RWPE1 (cell line): ENCODE measurements at regions not wholly inside any gene's neighbourhood (a gene's known extent, or its start where the extent isn't known, plus 50 kb on each side); places are given as distances from the start of the nearest gene placed in this dataset.
"Not testable (repeated sequence)": the region's sequence is repeated elsewhere in the genome, so short reads cannot be mapped to it uniquely, and the experiment has no call there.

ENCODE experiments used
- CTCF ChIA-PET: fragments of 350-600 bp; sonication (Branson Sonifier 250); formaldehyde crosslinking; extraction: SDS; loops from one replicate; lab custom pipeline; 2021; lab: Yijun Ruan, JAX
- POLR2A ChIA-PET: fragments of 400-600 bp; formaldehyde crosslinking; extraction: SDS; loops from one replicate; lab custom pipeline; 2020; ENCODE audit warnings: antibody characterized with exemption; ENCODE audit not compliant: low non-redundant PET; lab: Yijun Ruan, JAX
- DNase-seq: peaks from one replicate; pipeline ENCODE4 v3.0.0; 2012; ENCODE audit warnings: low spot score
- H3K27ac ChIP-seq: fragments of 450-650 bp; 2 replicates; pipeline ENCODE4 v1.5.1; 2017
- TF ChIP-seq, protein P1 (sequence below): fragments of 450-650 bp; conservative IDR thresholded peaks from 2 replicates; pipeline ENCODE4 v1.5.1; 2017; ENCODE audit warnings: low read depth, mild to moderate bottlenecking

- no peak for DNase-seq
- POLR2A ChIA-PET: no interaction called here
Measured at GRCh38 chr3:39644176-39644575, 165.2 kb upstream of the MYRIP start.

DNA sequence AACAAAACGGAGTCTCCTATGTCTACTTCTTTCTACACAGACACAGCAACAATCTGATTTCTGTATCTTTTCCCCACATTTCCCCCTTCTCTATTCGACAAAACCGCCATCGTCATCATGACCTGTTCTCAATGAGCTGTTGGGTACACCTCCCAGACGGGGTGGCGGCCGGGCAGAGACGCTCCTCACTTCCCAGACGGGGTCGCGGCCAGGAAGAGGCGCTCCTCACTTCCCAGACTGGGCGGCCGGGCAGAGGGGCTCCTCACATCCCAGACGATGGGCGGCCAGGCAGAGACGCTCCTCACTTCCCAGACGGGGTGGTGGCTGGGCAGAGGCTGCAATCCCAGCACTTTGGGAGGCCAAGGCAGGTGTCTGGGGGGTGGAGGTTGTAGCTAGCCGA lies 158.2 kb upstream of the MYRIP start:
- DNase-seq, CTCF ChIA-PET, POLR2A ChIA-PET, H3K27ac ChIP-seq: not testable (repeated sequence)

More at GRCh38 chr3:39644176-39644575, 165.2 kb upstream of the MYRIP start:
- H3K27ac ChIP-seq: no peak overlapping the region
- CTCF ChIA-PET: no interaction called here
- TF ChIP-seq, protein P1, sequence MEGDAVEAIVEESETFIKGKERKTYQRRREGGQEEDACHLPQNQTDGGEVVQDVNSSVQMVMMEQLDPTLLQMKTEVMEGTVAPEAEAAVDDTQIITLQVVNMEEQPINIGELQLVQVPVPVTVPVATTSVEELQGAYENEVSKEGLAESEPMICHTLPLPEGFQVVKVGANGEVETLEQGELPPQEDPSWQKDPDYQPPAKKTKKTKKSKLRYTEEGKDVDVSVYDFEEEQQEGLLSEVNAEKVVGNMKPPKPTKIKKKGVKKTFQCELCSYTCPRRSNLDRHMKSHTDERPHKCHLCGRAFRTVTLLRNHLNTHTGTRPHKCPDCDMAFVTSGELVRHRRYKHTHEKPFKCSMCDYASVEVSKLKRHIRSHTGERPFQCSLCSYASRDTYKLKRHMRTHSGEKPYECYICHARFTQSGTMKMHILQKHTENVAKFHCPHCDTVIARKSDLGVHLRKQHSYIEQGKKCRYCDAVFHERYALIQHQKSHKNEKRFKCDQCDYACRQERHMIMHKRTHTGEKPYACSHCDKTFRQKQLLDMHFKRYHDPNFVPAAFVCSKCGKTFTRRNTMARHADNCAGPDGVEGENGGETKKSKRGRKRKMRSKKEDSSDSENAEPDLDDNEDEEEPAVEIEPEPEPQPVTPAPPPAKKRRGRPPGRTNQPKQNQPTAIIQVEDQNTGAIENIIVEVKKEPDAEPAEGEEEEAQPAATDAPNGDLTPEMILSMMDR: no peak

DNA sequence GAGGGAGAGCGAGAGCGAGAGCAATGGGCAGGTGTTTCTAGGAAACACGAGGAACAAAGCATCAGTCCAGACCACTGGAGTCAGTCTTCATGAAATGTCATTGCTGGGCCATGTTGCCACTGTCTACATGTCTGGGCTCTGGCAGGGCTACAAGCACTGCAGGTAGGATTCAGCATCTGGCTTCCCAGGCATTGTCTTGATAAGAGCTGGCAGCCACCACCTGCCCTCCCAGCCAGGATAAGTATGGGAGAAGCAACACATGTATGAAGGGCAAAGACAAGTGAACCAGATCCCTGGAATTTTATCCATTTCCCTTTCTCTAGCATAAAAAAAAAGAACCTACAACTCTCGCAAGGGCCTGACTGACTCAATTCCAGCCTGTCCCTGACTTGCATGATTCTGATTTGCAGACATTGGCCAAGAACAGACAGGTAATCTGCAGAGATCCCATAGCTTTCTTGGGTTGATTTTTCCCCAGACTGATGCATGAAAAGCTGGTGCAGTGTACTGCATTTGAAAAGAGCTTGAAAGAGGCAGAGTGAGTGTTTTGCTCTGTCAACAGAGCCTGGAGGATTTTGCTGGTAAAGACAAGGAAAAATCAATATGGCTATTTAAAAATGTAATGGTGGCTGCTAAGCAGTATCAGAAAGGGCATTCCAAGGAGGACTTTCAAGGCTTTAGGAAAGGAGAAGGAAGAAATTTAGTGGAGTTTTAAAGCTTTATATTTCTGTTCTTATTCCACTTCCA lies 157.2 kb upstream of the MYRIP start:
- CTCF ChIA-PET: interaction anchor here (0.6 kb wide), 1 partner anchor 933 kb away, joined by 8 read pairs; no protein-coding TSS in a partner anchor
- H3K27ac ChIP-seq: no peak overlapping the region
- POLR2A ChIA-PET: no interaction called here
- no peak for DNase-seq
- TF ChIP-seq, protein P1: no peak

- H3K27ac ChIP-seq, POLR2A ChIA-PET, CTCF ChIA-PET, DNase-seq: not testable (repeated sequence)
Measured at GRCh38 chr3:39655718-39656117, 153.7 kb upstream of the MYRIP start.

- CTCF ChIA-PET: no interaction called here
- POLR2A ChIA-PET: no interaction called here
- no peak for DNase-seq
- TF ChIP-seq, protein P1: no peak
- H3K27ac ChIP-seq: no peak overlapping the region
Measured at GRCh38 chr3:39657075-39657474, 152.3 kb upstream of the MYRIP start.

DNA sequence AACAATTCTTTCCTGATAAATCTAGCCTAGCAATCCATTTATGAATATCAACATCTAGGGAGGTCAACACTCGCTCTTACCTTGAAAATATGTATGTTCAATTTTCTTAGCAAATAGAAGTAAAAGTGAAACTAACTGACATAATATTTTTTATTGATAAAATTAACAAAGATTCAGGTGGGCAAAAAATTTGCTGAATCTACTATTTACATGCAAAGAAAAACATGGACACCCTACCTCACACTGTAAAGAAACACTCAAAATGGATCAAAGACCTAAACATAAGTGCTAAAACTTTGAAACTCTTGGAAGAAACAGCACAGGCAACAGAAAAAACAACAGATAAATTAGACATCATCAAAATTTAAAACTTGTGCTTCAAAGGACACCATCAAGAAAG lies 151.6 kb upstream of the MYRIP start:
- no peak overlapping the region for H3K27ac ChIP-seq
- ChIA-PET CTCF (no interaction called here), POLR2A (no interaction called here)
- no peak for DNase-seq
- TF ChIP-seq, protein P1: no peak

DNA sequence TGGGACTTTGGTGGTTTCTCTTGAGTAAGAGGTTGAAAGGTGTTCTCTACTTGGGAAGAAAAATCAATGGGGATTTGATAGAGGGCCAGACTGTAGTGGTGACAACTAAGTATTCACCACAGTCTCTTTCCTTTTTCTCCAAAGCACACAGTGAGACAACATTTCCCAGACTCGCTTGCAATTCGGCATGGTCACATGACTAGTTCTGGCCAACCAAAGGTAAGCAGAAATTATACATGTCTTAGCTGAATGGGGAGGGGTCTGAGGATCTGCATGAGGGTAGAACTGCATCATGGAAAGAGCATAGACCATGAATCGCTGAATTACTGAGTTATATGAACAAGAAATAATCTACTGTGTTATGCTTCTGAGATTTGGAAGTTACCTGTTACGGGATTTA lies 144.5 kb upstream of the MYRIP start:
- H3K27ac ChIP-seq: no peak overlapping the region
- ChIA-PET CTCF (no interaction called here), POLR2A (no interaction called here)
- TF ChIP-seq, protein P1: no peak
- DNase-seq: no peak
